Lower leg skin (tissue), 4 donors: ENCODE measurements at regions not wholly inside any gene's neighbourhood (a gene's known extent, or its start where the extent isn't known, plus 50 kb on each side); places are given as distances from the start of the nearest gene placed in this dataset.
"Not testable (repeated sequence)": the region's sequence is repeated elsewhere in the genome, so short reads cannot be mapped to it uniquely, and the experiment has no call there.

ENCODE experiments used
- DNase-seq, 2 donors: peaks; one replicate each; pipeline ENCODE4 v3.0.0-alpha.2; 2019; ENCODE audit warnings: low spot score in 2 of 2
- H3K4me3 ChIP-seq: fragments of 200-600 bp; sonication (generic); 2 replicates; pipeline ENCODE4 v1.5.1; 2017; ENCODE audit warnings: mild to moderate bottlenecking, low read depth; ENCODE audit not compliant: poor library complexity, severe bottlenecking
- CTCF ChIP-seq, 3 donors: fragments of 450-650 bp; IDR thresholded peaks; one replicate each; pipeline ENCODE4 v1.5.1; 2016; ENCODE audit warnings: antibody characterized with exemption in 3 of 3, mild to moderate bottlenecking in 3 of 3, moderate library complexity in 2 of 3
- POLR2A ChIP-seq, 2 donors: fragments of 450-650 bp; IDR thresholded peaks; one replicate each; pipeline ENCODE4 v1.6.1; 2016 to 2017; ENCODE audit warnings: antibody characterized with exemption in 2 of 2, mild to moderate bottlenecking in 1 of 2, moderate library complexity in 1 of 2
- WGBS, 2 donors: methylation state at CpG; one replicate each; pipeline ENCODE4 v1.1.5; 2018; 5-methylcytosine and 5-hydroxymethylcytosine counted together
- intact Hi-C: fragments of 100-400 bp; cut with DNase I; formaldehyde crosslinking; loops from one replicate; pipeline ENCODE4 v1.15.0; 2023; ENCODE audit warnings: low total_unique reads

- TF ChIP-seq POLR2A (IDR thresholded peaks at IDR 0.05) (no peak), CTCF (IDR thresholded peaks at IDR 0.05) (no peak)
- whole genome bisulfite sequencing, 2 donors = 66 to 80% methylated on average over 5 of the region's 5 CpGs
- no peak overlapping the region for H3K4me3 ChIP-seq
- intact Hi-C loops = no loop called here
- DNase-seq = no peak
Measured at GRCh38 chr17:31650756-31651520, 208.1 kb downstream of the COPRS start.

GRCh38 chr17:31649302-31649701 is 209.7 kb downstream of the COPRS start:
- TF ChIP-seq CTCF (IDR thresholded peaks at IDR 0.05) (no peak), POLR2A (IDR thresholded peaks at IDR 0.05) (no peak)
- intact Hi-C loops = no loop called here
- H3K4me3 ChIP-seq = no peak overlapping the region
- DNase-seq = peak in 1 of 2 donors; percentile 71
- WGBS, 2 donors = 64 to 81% methylated on average over 3 of the region's 3 CpGs

GRCh38 chr17:31647661-31648060 is 211.4 kb downstream of the COPRS start:
- TF ChIP-seq CTCF (IDR thresholded peaks at IDR 0.05) (no peak), POLR2A (IDR thresholded peaks at IDR 0.05) (no peak)
- intact Hi-C loops = no loop called here
- H3K4me3 ChIP-seq = no peak overlapping the region
- no peak for DNase-seq
- 54 to 83% methylated on average over 1 of the region's 1 CpG for WGBS, 2 donors

- WGBS, 2 donors = 87 to 92% methylated on average over 2 of the region's 2 CpGs
- TF ChIP-seq CTCF (IDR thresholded peaks at IDR 0.05) = no peak
- TF ChIP-seq POLR2A (IDR thresholded peaks at IDR 0.05) = no peak
- intact Hi-C loops = no loop called here
- H3K4me3 ChIP-seq = no peak overlapping the region
- DNase-seq = no peak
Measured at GRCh38 chr17:31646642-31647041, 212.4 kb downstream of the COPRS start.

GRCh38 chr17:31645351-31645750 is 213.7 kb downstream of the COPRS start:
- 85 to 89% methylated on average over 3 of the region's 3 CpGs for WGBS, 2 donors
- intact Hi-C loops = no loop called here
- DNase-seq = no peak
- no peak overlapping the region for H3K4me3 ChIP-seq
- TF ChIP-seq CTCF (IDR thresholded peaks at IDR 0.05) (no peak), POLR2A (IDR thresholded peaks at IDR 0.05) (no peak)

- no peak for DNase-seq
- no peak for TF ChIP-seq POLR2A (IDR thresholded peaks at IDR 0.05)
- TF ChIP-seq CTCF (IDR thresholded peaks at IDR 0.05) = no peak
- no peak overlapping the region for H3K4me3 ChIP-seq
- intact Hi-C loops = no loop called here
- 69 to 79% methylated on average over 3 of the region's 3 CpGs for WGBS, 2 donors
Measured at GRCh38 chr17:31631766-31632165, 227.3 kb downstream of the COPRS start.

- whole genome bisulfite sequencing, 2 donors = 87 to 92% methylated on average over 8 of the region's 8 CpGs
- intact Hi-C loops, H3K4me3 ChIP-seq, DNase-seq: not testable (repeated sequence)
Measured at GRCh38 chr17:31630866-31631265, 228.2 kb downstream of the COPRS start.
